Ishikawa (cell line): ENCODE measurements at regions not wholly inside any gene's neighbourhood (a gene's known extent, or its start where the extent isn't known, plus 50 kb on each side); places are given as distances from the start of the nearest gene placed in this dataset.

ENCODE experiments used
- NFIC ChIP-seq: IDR thresholded peaks from 2 replicates; pipeline ENCODE4 v1.6.1; 2012
- TF ChIP-seq, protein P1 (sequence below): IDR thresholded peaks from 2 replicates; pipeline ENCODE4 v1.6.1; 2012

DNA sequence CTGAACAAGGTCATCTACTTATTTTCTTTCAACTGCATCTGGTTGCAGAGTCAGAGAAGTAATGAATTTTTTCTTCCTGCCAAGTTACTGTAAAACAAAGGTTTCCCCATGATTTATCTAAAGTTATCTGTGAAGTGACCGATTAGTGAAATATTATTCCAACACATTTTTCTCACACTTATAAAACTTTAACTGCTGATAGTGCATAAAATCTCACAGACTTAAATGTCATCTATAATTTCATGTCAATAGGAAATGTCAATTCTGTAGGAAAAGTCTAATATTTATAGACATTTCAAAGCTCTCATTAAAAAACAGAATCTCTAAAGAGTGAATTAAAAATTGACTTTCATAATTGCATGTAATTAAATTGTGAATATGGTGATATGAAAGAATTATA lies 397.2 kb downstream of the SLITRK1 start:
- no peak for TF ChIP-seq NFIC
- TF ChIP-seq, protein P1, sequence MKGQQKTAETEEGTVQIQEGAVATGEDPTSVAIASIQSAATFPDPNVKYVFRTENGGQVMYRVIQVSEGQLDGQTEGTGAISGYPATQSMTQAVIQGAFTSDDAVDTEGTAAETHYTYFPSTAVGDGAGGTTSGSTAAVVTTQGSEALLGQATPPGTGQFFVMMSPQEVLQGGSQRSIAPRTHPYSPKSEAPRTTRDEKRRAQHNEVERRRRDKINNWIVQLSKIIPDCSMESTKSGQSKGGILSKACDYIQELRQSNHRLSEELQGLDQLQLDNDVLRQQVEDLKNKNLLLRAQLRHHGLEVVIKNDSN = no peak
